Spleen (tissue), 7 donors: ENCODE measurements at regions not wholly inside any gene's neighbourhood (a gene's known extent, or its start where the extent isn't known, plus 50 kb on each side); places are given as distances from the start of the nearest gene placed in this dataset.

Source experiments
- CTCF ChIP-seq, 11 experiments: fragments of 200-600 bp in 7 of 11; fragments of 450-650 bp in 4 of 11; sonication (generic) in 4 of 11; IDR thresholded peaks in 8 of 11; conservative IDR thresholded peaks in 3 of 11; 1 replicate in 7 of 11; 2 replicates in 4 of 11; pipeline versions ENCODE4 v1.4.0 to v1.8.0; 2016 to 2021; ENCODE audit warnings: antibody characterized with exemption in 11 of 11, inconsistent platforms in 4 of 11, mild to moderate bottlenecking in 1 of 11
- POLR2A ChIP-seq, 3 donors: fragments of 450-650 bp; IDR thresholded peaks; one replicate each; pipeline ENCODE4 v1.5.1; 2017; ENCODE audit warnings: antibody characterized with exemption in 3 of 3, mild to moderate bottlenecking in 1 of 3
- donor health status: DM: no; HTN: no; CAD: no; lungs with moderate emphysema.
- donor health status: DM: no; HTN: no; CAD: no.
- donor health status: DM: no; HTN: no; CAD: no.

DNA sequence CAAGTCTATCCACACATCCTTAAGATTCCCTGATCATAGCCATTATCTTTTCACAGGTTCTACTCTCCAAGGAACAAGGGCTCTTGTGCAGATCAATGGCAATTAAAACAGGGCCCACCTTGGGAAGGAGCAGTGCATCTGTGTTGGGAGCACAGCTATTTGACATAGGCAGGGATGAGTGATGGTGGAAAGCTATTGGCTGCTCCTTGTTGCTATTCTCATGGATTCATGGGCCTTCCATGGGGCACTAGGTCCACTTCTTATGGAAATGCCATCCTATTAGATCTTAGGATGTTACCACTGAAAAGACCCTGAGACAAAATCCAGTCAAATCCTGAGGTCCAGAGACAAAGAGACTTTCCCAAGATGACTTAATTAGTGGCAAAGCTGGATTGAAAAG, 148.6 kb upstream of the MTNR1B start:
- TF ChIP-seq POLR2A (IDR thresholded peaks at IDR 0.05) (no peak), CTCF (IDR thresholded peaks at IDR 0.05 in 8 of 11, conservative IDR thresholded peaks at IDR 0.05 in 3 of 11) (no peak)
